CD4-positive, alpha-beta T cell (primary cell): ENCODE measurements at regions not wholly inside any gene's neighbourhood (a gene's known extent, or its start where the extent isn't known, plus 50 kb on each side); places are given as distances from the start of the nearest gene placed in this dataset.

ENCODE experiments used
- ATAC-seq: fragments of 200-7000 bp; cut with Tn5 transposase; one replicate; pipeline ENCODE4 v1.10.0; 2022; ENCODE audit warnings: mild to moderate bottlenecking; ENCODE audit not compliant: poor library complexity
- CTCF ChIA-PET: fragments of 350-600 bp; sonication (Branson Sonifier 250); formaldehyde crosslinking; loops from one replicate; lab custom pipeline; 2021; ENCODE audit warnings: antibody characterized with exemption, inconsistent platforms; lab: Charles Lee
- POLR2A ChIA-PET: fragments of 350-600 bp; sonication (Branson Sonifier 250); formaldehyde crosslinking; loops from one replicate; lab custom pipeline; 2021; ENCODE audit warnings: antibody characterized with exemption, inconsistent platforms; lab: Charles Lee
- DNase-seq, 14 experiments: peaks; one replicate each; pipeline ENCODE4 v3.0.0-alpha.2; 2013 to 2020; ENCODE audit warnings: mixed read lengths in 2 of 14
- H3K27ac ChIP-seq, 2 donors: one replicate each; pipeline versions ENCODE4 v1.5.1 to v1.7.0; 2013; ENCODE audit warnings: low read length in 2 of 2, low read depth in 1 of 2, mild to moderate bottlenecking in 1 of 2
- H3K27me3 ChIP-seq, 2 experiments: 1 replicate in 1 of 2; 2 replicates in 1 of 2; pipeline versions ENCODE4 v1.6.1 to v1.7.0; 2013; ENCODE audit warnings: low read length in 2 of 2, control low read depth in 1 of 2, mild to moderate bottlenecking in 1 of 2, moderate library complexity in 1 of 2; ENCODE audit not compliant: insufficient read depth in 2 of 2, control insufficient read depth in 1 of 2
- H3K36me3 ChIP-seq: one replicate; pipeline ENCODE4 v1.6.1; 2013; ENCODE audit warnings: low read length, control low read depth; ENCODE audit not compliant: insufficient read depth
- H3K4me1 ChIP-seq: one replicate; pipeline ENCODE4 v1.6.1; 2013; ENCODE audit warnings: low read length, control low read depth; ENCODE audit not compliant: insufficient read depth
- H3K4me3 ChIP-seq: one replicate; pipeline ENCODE4 v1.5.1; 2013; ENCODE audit warnings: mild to moderate bottlenecking, low read length, moderate library complexity
- H3K9me3 ChIP-seq, 2 experiments: 1 replicate in 1 of 2; 2 replicates in 1 of 2; pipeline versions ENCODE4 v1.6.1 to v1.7.0; 2013; ENCODE audit warnings: low read length in 2 of 2, mild to moderate bottlenecking in 2 of 2, control low read depth in 1 of 2, moderate library complexity in 1 of 2; ENCODE audit not compliant: control insufficient read depth in 1 of 2, insufficient read depth in 1 of 2
- H3K27ac Mint-ChIP-seq: one replicate; pipeline ENCODE4 v1.8.0; 2020; ENCODE audit warnings: mixed read lengths
- H3K27me3 Mint-ChIP-seq: one replicate; pipeline ENCODE4 v1.8.0; 2021; ENCODE audit warnings: mixed read lengths
- H3K36me3 Mint-ChIP-seq: one replicate; pipeline ENCODE4 v1.8.0; 2021; ENCODE audit warnings: low read depth, mixed read lengths
- H3K4me1 Mint-ChIP-seq: one replicate; pipeline ENCODE4 v1.8.0; 2021; ENCODE audit warnings: low read depth, mixed read lengths
- H3K4me3 Mint-ChIP-seq: one replicate; pipeline ENCODE4 v1.8.0; 2020; ENCODE audit warnings: mild to moderate bottlenecking, mixed read lengths
- H3K9me3 Mint-ChIP-seq: one replicate; pipeline ENCODE4 v1.8.0; 2020; ENCODE audit warnings: mixed read lengths
- CTCF ChIP-seq: fragments of 200-600 bp; IDR thresholded peaks from one replicate; pipeline ENCODE4 v1.8.0; 2022; ENCODE audit warnings: antibody characterized with exemption, mild to moderate bottlenecking
- intact Hi-C, 2 experiments: fragments of 100-400 bp; cut with DNase I in 1 of 2; cut with micrococcal nuclease in 1 of 2; formaldehyde crosslinking; loops; one replicate each; pipeline versions ENCODE4 v1.15.1 to v1.9.0; 2023 to 2025; cut with DNase I, micrococcal nuclease

- Mint-ChIP-seq H3K9me3 (no peaks in the 10 kb centered on the region), H3K4me1 (peaks cover 12% of the 10 kb centered on the region), H3K27me3 (no peaks in the 10 kb centered on the region), H3K4me3 (no peak overlapping the region), H3K36me3 (no peaks in the 10 kb centered on the region), H3K27ac (no peak overlapping the region)
- no peak overlapping the region for H3K4me3 ChIP-seq
- H3K27me3 ChIP-seq: no peaks in the 10 kb centered on the region
- H3K4me1 ChIP-seq: no peaks in the 10 kb centered on the region
- no peak for ATAC-seq
- H3K27ac ChIP-seq: no peak overlapping the region
- ChIA-PET CTCF (interaction anchor here (0.7 kb wide), 1 partner anchor 17 kb away, joined by 3 read pairs; no protein-coding TSS in a partner anchor), POLR2A (interaction anchor here (1.0 to 2.2 kb wide), 2 partner anchors 15 to 131 kb away, joined by 5 to 6 read pairs; partner anchors contain the start of gene ATP2B1)
- H3K36me3 ChIP-seq: no peaks in the 10 kb centered on the region
- intact Hi-C loops: no loop called here
- H3K9me3 ChIP-seq: no peaks in the 10 kb centered on the region
- TF ChIP-seq CTCF: no peak
- no peak for DNase-seq
Measured at GRCh38 chr12:89840162-89840922, 131.7 kb upstream of the ATP2B1 start.

- Mint-ChIP-seq H3K9me3 (no peaks in the 10 kb centered on the region), H3K4me3 (no peak overlapping the region), H3K4me1 (peaks cover 12% of the 10 kb centered on the region), H3K36me3 (no peaks in the 10 kb centered on the region), H3K27me3 (no peaks in the 10 kb centered on the region), H3K27ac (no peak overlapping the region)
- TF ChIP-seq CTCF: no peak
- H3K9me3 ChIP-seq: no peaks in the 10 kb centered on the region
- ChIA-PET POLR2A (interaction anchor here (1.0 to 2.2 kb wide), 2 partner anchors 16 to 130 kb away, joined by 5 to 6 read pairs; partner anchors contain the start of gene ATP2B1), CTCF (interaction anchor here (1.5 kb wide), 1 partner anchor 57 kb away, joined by 6 read pairs; no protein-coding TSS in a partner anchor)
- H3K4me3 ChIP-seq: no peak overlapping the region
- no peaks in the 10 kb centered on the region for H3K4me1 ChIP-seq
- no peak for ATAC-seq
- DNase-seq: no peak
- intact Hi-C loops: no loop called here
- H3K27me3 ChIP-seq: no peaks in the 10 kb centered on the region
- H3K27ac ChIP-seq: no peak overlapping the region
- H3K36me3 ChIP-seq: no peaks in the 10 kb centered on the region
Measured at GRCh38 chr12:89839444-89839843, 130.8 kb upstream of the ATP2B1 start.

- ChIA-PET POLR2A (interaction anchor here (1.0 to 2.2 kb wide), 2 partner anchors 17 to 130 kb away, joined by 5 to 6 read pairs; partner anchors contain the start of gene ATP2B1), CTCF (interaction anchor here (1.5 kb wide), 1 partner anchor 57 kb away, joined by 6 read pairs; no protein-coding TSS in a partner anchor)
- no peak overlapping the region for H3K4me3 Mint-ChIP-seq
- Histone ChIP-seq H3K9me3 (no peaks in the 10 kb centered on the region), H3K4me3 (no peak overlapping the region), H3K36me3 (no peaks in the 10 kb centered on the region), H3K4me1 (no peaks in the 10 kb centered on the region), H3K27ac (no peak overlapping the region), H3K27me3 (no peaks in the 10 kb centered on the region)
- H3K27me3 Mint-ChIP-seq: no peaks in the 10 kb centered on the region
- ATAC-seq (no peak), DNase-seq (no peak)
- peaks cover 12% of the 10 kb centered on the region for H3K4me1 Mint-ChIP-seq
- intact Hi-C loops: no loop called here
- H3K27ac Mint-ChIP-seq: no peak overlapping the region
- no peaks in the 10 kb centered on the region for H3K9me3 Mint-ChIP-seq
- no peaks in the 10 kb centered on the region for H3K36me3 Mint-ChIP-seq
- TF ChIP-seq CTCF: no peak
Measured at GRCh38 chr12:89838833-89839232, 130.2 kb upstream of the ATP2B1 start.
